Hematopoietic multipotent progenitor cell (in vitro differentiated cells): ENCODE measurements at regions not wholly inside any gene's neighbourhood (a gene's known extent, or its start where the extent isn't known, plus 50 kb on each side); places are given as distances from the start of the nearest gene placed in this dataset.
"Not testable (repeated sequence)": the region's sequence is repeated elsewhere in the genome, so short reads cannot be mapped to it uniquely, and the experiment has no call there.

Source experiments
- DNase-seq, 3 donors: peaks; one replicate each; pipeline ENCODE4 v3.0.0-alpha.2; 2011 to 2015; ENCODE audit warnings: low read depth in 2 of 3, low spot score in 2 of 3

DNA sequence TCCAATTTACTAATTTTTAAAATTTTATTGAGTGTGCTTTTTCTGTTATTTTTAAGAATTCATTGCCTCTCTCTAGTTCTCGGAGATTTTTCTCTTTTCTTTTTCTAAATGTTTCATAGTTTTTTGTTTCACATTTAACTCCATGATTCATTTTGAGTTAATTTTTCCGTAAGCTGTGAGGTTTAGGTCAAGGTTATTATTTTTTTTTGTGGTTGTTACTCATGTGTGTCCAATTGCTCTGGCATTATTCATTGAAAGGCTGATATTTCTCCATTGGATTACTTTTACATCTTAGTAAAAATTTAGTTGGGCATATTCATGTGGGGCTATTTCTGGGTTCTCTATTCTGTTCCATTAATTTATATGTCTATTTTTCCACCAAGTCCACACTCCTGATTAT is 220.8 kb downstream of the MID1IP1 start:
- DNase-seq: no peak

DNA sequence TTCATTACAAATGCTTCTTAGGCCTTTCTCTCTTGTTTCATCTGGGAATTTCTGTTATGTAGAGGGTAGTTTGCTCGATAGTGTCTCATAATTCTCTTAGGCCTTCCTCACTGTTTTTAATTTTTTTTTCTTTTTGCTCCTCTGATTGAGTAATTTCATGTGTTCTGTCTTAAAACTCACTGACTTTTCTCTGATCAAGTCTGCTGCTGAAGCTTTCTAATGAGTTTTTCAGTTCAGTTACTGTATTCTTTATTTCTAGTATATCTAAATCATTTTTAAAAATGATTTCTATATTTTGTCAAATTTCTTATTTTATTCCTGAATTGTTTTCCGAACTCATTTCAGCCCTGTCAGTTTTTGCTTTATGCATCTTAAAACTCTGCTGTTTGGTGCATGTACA is 228.0 kb downstream of the MID1IP1 start:
- DNase-seq: no peak

DNA sequence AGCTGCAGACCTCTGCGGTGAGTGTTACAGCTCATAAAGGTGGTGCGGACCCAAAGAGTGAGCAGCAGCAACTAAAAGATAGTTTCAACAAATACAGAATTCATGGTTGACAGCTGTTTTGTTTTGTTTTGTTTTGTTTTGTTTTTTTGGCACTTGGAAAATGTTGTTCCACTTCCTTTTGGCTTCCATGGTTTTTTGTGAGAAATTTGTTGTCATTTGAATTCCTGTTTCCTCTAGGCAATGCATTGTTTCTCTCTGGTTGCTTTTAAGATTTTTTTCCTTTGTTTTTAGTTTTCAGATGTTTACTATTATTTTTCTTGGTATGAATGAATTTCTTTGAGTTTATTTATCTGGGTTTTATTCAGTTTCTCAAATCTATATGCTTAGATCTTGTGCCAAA is 229.4 kb downstream of the MID1IP1 start:
- DNase-seq: no peak

DNA sequence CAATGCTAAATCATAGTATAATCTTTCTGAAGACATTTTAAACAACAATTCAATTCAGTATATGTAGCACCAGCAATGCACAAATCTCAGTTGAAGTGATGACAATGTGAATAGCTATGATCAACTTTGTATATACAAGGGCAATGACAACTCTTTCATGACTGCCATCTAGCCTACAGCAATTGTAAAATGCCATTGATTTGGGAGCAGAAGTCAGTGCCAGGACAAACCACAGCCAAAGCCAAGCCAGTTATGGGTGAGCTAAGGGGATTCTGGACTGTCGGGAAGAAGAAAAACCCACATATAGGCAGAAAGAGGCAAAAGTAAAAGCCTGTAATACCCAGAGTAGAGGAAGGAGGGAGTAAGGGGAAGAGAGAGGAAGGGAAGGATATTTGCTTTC is 238.6 kb downstream of the MID1IP1 start:
- DNase-seq: no peak

DNA sequence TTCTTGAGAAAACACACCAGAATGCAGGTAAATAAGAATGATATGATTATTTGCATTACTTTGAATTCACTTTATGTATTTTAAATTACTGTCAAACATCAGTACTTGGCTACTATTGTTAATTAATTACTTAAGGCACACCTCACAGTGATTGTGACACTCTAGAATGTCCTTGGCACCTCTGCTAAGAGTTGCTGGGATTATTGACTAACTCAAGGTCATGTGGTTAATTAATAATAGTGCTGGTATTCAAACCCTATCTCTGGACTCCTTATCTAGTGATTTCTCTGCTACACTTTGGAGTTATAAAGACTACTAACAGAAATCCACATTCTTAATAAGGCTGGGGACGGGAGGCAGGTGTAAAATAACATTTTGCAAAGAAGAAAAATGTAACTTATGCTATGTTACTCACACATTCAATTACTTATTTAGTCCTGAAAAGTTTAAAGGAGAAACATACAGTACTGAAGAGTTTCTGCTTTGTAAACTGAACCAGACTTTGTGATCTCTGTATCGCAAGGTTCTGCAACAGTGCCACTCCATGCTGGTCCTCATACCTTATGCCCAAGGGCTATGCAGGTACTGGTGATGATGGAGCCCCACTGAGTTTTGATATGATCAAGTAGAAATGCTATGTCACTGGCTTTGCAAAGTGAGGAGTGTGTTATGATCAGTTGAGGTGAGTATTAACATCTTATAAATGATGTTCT is 242.7 kb downstream of the MID1IP1 start:
- DNase-seq: no peak

DNA sequence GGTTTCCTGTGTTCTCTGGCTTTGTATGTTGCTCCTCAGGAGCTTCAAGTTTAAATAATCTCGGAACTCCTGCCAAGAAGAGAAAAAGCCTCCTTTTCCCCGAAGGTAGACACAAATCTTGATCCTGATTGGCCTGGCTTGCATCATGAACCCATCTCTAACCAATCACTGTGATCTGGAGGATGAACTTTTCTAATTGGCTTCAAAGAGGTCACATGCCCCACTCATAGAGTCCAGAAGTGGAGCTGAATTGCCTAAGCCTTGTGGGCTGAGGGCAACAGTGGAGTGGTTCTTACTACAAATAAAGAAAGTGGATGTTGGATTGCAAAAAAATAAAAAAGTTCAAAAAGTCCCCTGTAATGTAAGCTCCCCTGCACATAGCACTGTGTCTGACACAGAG is 245.9 kb downstream of the MID1IP1 start:
- DNase-seq: no peak

DNA sequence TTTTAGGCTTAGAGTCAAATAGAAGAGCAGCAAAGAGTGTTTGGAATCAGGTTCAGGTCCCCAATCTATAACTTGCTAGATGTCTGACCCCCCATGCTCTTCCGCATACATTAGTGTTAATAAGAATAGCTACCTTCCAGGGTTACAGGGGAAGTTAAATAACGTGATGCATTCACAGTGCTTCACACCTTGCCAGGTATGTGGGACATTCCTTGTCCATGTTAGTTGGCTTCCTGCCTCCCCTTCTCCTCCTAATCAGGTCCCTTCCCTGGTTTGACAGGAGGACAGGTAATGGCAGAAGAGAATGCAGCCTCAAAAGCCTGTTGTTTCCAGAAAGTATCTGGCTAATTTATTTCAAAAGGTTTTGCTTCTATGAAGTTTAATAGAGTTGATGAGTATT is 248.7 kb downstream of the MID1IP1 start:
- no peak for DNase-seq

DNA sequence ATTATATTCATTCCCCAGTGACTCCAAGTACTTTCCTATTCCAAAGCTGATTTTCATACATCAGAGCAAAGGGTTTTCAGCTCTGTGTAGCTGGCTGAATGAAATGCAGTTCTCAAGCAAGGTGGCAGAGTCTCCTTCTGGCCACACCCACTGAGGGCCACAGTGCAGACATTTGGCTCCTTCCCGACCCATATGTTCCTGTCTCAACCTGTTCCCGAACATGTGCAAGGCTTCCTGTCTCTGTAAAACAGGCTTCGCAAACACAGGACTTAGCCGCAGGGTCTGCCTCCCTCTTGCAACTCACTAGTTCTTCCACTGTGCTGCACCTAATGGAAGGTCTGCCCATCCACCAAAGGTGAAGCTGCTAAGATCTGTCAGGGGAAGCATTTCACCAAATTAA is 249.2 kb downstream of the MID1IP1 start:
- DNase-seq: no peak

DNA sequence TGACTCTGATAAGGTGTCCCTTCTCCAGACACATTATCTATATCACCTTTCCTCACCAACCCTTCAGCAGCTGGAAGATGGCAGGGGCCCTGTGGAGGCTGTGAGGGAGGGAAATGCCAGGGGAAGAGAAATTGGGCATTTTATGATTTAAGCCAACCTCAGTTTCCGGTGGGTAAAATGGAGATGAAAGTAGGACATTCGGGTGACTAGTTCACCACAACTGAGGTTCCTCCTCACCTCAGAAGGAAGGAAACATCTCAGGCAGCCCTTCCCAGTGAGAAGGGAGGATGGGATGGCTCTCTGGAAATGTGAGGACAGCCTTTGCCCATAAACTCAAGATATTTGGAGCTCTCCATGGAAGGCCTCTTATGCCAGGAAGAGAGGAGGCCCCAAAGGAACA is 251.5 kb downstream of the MID1IP1 start:
- DNase-seq: no peak

DNA sequence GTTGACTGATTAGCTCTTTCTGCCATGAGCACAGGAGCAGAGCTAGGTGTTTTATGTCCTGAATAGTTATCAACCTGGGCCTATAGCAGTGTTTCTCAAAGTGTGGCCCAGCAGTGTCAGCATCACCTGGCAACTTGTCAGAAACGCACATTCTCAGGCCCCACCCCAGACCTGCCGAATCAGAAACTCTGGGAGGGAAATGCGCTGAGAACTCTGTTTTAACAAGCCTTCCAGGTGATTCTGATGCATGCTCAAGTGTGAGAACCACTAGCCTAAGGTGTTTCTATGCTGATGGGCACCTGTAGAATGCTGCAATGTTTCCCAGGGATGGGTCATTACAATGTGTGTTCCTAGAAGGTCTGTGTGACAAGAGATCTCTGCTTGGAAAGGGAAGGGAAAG is 257.5 kb downstream of the MID1IP1 start:
- no peak for DNase-seq

DNA sequence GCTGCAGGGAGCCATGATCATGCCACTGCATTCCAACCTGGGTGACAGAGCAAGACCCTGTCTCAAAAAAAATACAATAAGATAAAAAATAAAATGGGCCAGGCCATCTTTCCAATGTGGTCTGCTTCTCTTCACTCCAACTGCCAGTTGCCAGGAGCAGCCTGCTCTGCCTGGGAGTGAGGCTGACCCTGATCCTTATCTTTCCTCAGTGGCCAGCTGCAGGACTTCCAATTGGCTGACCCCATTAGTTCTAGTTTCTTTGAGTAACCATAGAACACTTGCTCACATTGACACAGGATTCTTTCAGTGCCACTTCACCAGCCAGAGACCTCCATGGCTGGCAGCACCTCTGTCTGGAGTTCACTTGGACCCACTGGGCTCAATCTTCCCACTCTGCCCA is 258.6 kb downstream of the MID1IP1 start:
- no peak for DNase-seq

DNA sequence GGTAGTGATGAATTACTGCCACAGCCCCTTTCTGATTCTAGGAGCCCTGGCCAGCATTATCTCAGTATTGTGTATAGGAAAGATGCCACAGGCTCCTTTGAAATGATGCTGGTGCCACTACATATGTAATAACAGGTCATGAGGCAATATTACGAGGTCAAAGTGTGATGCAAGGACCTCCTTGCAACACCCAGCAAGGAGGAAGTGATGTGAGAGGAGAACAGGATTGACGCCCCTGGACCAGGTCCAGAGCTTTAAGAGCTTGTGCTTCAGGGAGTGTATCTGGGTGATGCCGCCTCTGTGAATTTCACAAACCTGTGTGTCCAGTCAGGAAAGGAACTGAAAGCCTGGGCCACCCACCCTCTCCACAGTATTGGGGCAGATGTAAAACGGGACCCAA is 261.8 kb downstream of the MID1IP1 start:
- DNase-seq: no peak

DNA sequence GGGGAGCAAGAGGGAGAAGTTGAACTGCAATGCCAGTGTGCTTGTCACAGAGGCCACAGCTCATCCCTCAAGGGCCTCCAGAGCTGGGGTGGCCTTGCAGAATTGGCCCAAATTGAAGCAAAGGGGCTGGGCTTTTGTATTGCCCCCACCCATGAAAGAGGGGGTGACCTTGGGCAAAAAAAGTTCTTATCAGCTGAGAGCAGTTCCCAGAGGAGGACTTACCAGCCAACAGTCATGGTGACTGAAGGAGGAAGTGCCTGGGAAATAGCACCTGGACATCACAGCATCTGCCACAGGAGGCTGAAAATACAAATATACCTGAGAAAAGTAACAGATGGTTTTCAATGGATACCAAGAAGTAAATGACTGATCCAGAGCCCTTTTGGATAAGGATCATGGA is 262.4 kb downstream of the MID1IP1 start:
- DNase-seq: no peak

DNA sequence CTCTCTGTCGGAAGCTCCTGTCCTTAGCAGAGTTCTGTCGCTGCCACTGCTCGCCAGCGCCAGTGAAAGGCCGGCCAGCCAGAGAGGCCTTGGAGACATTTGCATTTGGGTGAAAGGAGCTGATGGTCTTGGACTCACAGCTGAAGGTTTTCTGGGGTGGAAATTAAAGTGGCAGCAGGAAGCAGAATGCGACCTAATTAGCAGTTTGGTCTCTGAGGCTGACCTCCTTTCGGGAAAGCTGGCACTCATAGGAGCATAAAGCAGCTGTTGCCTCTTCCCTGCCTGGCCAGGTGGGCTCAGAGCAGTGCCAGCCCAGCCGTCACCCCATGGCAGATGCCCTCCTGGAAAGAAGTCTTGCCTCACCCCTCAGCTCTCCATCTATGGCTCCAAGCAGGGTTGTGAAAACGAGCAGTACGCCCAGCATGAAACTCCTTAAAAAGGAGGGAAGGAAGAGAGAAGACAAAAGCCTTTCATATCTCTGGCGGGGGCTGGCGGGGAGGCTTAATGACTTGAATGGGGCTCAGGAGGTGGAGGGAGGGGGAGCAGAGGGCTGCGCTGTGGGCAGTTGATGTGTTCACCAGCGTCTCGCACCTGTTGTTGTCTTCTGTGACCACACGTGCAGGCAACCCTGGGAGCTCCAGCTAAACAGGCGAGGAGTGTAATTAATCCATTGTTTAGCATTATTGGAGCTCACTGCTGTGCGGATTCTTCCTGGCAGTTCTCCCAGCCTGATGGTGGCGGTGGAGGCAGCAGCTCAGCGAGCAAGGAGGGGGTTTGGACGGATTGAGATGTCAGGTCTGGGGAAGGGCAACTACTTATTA is 264.0 kb downstream of the MID1IP1 start:
- DNase-seq: no peak

DNA sequence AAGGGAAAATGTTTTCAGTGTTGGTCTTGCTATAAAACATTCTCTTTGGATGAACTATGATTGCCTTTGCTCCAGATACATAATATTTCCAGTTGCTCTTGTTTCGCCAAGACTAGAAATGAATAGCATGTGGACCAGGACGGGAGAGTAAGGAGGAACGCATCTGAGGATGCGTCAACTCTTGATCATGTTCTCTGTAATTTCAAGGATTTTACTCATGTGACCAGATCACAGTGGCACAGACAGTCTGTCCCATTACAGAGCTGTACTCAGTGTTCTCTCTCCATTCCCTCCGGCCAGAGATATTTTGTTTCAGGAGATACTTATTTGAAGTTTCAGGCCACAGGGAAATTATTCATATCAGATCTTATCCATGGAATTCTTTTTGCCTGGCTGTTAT is 266.6 kb downstream of the MID1IP1 start:
- no peak for DNase-seq

DNA sequence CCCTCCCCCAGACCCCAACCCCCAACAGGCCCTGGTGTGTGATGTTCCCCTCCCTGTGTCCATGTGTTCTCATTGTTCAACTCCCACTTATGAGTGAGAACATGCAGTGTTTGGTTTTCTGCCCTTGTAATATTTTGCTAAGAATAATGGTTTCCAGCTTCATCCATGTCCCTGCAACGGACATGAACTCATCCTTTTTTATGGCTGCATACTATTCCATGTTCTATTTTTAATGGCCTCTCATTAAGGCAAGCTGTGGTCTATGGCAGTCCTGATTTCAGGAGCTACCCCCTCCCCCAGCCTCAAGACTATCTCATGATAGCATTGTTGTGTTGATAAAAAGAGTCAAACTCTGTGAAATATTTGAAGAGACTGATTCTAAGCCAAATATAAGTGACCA is 267.4 kb downstream of the MID1IP1 start:
- not testable (repeated sequence) for DNase-seq

DNA sequence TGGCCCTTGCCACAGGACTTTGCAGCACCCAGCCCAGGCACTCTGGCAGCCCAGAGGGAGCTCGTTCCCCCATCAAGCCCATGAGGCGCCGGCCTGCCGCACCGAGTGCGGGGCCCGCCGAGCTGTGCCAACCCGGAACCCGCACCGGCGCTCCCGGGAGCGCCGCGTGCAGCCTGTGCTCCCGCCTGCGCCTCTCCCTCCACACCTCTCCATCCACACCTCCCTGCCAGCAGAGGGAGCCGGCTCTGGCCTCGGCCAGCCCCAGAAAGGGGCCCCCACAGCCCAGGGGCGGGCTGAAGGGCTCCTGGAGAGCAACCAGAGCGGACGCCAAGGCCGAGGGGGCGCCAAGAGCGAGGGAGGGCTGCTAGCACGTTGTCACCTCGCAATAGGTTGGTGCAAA is 268.8 kb downstream of the MID1IP1 start:
- no peak for DNase-seq

DNA sequence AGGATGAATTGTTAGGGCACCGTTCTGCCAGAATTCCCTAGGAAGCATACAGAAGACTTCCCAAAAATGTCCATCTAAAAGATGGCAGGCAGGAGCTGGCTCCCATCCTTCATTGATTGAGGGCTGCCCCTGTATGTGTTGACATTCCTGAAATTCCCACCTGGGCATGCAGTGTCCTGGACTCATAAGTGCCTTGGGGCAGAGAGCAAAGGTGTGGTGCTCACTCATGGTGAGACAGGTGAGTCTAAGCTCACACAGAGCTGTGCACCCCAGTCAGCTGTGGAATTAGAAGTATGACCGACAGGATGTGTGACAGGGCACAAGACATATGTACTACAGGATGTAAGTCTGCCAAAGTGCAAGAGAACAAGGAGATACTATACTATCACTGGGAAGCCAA is 271.9 kb downstream of the MID1IP1 start:
- DNase-seq: no peak

DNA sequence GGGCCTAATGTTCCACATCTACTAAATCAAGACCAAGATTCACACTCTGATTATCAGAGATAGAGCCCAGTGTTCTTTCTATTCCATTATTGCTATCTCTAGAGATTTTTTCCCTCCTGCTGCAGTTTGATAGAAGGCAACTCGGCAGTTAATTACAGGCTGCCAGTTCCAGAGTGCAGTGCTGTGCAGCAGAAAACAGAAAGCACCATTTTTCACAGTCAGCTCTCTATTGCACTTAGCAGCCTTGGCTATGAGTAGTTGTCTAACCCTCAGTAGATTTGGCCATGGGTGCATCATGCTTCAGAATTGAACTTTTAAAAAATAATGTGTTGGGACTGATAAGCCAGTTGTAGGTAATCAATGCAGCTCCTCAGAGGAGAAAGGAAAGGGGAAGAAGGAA is 295.3 kb downstream of the MID1IP1 start:
- no peak for DNase-seq

DNA sequence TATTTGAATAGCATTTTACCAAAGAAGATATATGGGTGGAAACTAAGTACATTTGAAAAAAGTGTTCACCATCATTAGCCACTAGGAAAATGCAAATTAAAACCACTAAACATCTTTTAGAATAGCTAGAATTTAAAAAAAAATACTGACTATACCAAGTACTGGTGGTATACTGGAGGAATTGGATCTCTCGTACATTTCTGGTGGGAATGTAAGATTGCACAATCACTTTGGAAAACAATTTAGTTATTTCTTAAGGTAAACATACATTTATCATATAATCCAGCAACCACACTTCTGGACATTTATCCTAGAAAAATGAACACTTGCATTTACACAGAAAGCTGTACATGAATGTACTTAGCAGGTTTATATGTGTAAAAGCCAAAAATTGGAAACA is 303.5 kb downstream of the MID1IP1 start:
- DNase-seq: no peak

DNA sequence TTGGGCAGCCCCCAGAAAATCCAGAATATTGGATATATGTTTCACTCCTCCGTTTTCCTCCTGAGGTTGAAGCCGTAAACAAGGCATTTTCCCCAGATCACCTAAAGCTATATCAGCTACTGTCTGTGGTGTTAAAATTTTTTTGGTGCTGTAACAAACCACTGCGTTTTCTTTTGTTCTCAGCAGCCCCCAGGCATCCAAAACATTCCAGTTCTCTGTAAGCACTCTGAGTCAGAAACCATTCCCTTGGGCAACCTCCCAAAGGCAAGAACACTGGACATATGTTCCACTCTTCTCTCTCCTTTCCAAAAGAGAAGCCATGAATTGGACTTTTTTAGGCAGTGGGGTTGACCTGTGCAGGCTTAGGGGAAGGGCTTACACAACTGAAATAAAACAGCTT is 310.9 kb downstream of the MID1IP1 start:
- no peak for DNase-seq

DNA sequence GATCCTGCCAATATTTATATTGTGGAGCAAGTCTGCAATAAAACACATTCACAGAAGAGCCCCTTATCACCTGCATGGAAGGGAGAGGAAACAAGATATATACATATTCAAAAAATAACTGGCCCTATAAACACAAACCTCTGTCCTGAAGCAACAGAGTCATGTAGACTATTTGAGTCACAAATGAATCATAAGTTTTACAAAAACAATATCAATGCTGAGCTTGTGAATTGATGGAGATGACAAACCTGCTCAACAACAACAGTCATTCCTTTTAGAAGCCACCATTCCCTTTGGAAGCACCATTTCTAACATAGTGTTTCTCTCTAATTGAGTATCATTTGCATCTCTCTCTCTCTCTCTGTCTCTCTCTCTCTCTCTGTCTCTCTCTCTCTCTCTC is 313.9 kb downstream of the MID1IP1 start:
- DNase-seq: no peak
